HG02870 (cell line): ENCODE measurements at regions not wholly inside any gene's neighbourhood (a gene's known extent, or its start where the extent isn't known, plus 50 kb on each side); places are given as distances from the start of the nearest gene placed in this dataset.
A peak's percentile ranks its signal among the peaks of the same experiment; 100 is the strongest.
"Not testable (repeated sequence)": the region's sequence is repeated elsewhere in the genome, so short reads cannot be mapped to it uniquely, and the experiment has no call there.

Source experiments
- ATAC-seq: cut with Tn5 transposase; IDR thresholded peaks from one replicate; pipeline ENCODE4 v1.9.1; 2021; ENCODE audit warnings: mild to moderate bottlenecking, moderate library complexity; ENCODE audit not compliant: unreplicated experiment

DNA sequence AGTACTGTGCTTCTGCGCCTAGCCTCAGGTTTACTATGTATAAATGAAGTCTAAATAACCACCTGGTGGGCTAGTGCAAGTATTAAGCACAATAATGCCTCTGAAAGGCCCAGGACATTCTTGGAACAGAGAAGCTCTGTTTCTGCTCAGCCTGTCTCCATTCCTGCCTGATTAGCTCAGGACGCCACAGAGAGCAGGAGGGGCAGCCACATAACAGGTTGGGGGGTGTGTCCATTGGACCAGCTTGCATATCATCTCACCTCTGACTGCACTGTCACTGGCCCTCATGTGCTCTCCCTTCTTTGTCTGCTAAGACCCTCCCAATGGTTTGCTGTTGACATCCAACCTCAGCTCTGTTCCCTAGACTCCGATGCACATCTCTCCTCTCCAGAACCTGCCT lies 52.8 kb upstream of the IKZF1 start:
- no peak for ATAC-seq

DNA sequence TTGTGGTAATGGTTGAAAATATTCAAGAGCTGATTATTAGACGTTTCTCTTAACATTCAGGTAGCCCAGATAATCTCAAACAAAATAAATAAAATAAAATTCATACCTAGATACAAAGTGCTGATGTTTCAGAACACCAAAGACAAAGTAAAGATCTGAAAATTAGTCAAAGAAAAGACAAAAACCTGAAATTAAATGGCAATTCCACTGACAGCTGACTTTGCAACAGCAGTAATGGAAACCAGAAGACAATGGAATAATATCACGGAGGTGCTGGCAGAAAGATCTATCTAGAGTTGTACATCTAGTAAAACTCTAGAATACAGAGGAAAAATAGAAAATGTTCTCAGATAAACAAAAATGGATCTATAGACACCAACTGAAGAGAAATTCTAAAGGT lies 58.0 kb upstream of the IKZF1 start:
- ATAC-seq: no peak

DNA sequence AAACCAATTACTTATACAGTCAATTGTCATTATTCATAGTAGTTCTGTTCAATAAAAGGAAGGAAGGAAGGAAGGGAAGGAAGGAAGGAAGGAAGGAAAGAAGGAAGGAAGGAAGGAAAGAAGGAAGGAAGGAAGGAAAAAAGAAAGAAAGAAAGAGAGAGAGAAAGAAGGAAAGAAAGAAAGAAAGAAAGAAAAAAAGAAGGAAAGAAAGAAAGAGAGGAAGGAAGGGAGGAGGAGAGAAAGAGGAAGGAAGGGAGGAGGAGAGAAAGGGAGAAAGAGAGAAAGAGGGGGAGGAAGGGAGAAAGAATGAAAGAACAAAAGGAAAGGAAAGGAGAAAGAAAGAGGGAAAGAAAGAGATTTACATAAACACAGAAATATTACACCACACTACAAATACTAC lies 62.4 kb upstream of the IKZF1 start:
- not testable (repeated sequence) for ATAC-seq

DNA sequence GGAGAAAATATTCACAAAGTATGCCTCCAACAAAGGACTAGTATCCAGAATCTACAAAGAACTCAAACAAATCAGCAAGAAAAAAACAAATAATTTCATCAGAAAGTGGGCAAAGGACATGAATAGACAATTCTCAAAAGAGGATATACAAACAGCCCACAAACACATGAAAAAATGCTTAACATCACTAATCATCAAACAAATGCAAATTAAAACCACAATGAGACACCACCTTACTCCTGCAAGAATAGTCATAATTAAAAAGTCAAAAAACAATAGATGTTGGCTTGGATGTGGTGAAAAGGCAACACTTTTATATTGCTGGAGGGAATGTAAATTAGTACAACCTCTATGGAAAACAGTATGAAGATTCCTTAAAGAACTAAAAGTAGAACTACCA lies 63.8 kb upstream of the IKZF1 start:
- not testable (repeated sequence) for ATAC-seq

DNA sequence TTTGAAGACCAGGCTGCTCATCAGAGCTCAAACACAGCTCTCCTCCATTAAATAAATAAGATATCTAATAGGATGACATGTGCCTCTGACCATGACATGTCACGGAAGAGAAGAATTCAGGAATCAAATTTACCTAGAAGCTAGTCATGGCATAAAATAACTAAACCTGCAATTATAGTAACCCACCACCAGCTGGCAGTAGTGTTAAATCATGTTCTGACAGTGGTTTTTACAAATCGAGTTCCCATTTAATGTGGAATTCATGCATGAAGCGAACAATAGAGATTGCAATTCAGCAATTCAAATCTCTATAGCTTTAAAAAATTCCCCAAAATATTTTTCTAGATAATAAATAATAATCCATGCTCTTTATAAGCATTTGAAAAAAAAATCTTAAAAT lies 74.6 kb upstream of the IKZF1 start:
- no peak for ATAC-seq

DNA sequence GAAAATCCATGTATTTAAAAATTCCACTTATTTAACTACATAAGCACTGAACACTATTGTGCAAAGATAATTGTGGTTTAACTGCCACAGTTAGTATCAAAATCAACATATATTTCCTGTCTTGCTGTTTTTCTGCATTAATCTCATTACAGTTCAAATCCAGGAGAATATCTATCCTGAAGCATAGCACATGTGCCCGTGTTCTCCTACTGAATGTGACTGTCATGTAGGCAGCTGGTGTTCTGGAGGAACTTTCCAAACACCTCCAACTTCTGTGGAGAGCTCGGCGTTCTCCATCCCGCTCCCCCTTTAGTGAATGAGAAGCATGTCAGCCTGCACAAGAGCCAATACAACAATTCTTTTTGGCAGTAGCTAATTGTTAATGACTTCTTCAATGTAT lies 76.4 kb upstream of the IKZF1 start:
- ATAC-seq: no peak

DNA sequence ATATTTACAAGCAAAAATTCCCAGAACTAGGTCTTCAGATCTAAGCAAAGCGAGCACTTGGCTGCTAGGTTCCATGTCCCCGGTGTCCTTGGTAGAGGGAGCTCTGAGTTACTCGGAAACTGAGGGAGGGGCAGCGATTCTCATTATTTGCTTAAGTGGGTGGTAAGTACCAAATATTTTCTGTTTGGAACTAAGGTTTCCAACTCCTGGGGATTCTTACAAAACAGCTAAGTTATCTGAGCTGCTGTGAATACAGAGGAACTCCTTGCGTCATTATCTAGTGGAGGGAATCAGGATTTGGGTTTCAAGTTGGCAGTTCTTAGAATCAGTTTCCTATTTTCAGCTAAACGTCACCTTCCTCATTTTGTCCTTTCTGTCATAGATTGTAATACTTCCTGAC lies 76.8 kb upstream of the IKZF1 start:
- no peak for ATAC-seq

DNA sequence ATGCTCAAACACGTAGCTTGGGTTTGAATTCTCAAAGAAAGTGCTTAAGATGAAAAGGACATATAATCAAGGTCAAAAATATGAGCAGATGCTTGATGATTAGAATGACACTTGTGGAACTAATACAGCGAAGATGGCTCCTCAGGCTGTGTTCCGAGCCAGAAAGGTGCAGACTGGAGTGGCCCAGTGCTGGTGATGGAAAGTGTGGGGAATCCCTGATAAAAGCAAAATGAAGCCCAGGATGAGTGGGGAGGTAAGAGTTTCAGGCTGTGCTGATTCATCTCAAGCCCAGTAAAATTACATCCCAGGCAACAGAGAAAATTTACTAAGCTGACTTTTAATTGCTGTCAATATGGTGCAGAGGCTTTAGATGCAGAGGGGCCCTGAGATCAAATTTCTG lies 77.8 kb upstream of the IKZF1 start:
- peak; percentile 95 for ATAC-seq

DNA sequence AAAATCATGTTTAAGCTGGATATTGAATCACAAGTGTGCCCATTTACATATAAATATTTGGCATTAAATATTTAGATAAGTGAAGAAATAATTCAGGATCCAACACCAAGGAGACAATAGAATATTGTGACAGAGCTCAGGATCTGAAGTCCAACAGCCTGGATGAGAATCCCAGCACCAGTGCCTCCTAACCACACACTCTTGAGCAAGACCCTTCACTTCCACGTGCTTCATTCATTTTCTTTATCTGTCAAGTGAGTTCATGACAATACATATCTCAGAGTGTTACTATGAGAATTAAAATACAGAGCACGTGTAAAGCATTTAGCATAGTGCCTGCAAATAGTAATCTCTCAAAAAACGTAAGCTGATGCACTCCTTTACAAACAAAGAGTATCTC lies 78.4 kb upstream of the IKZF1 start:
- ATAC-seq: no peak

DNA sequence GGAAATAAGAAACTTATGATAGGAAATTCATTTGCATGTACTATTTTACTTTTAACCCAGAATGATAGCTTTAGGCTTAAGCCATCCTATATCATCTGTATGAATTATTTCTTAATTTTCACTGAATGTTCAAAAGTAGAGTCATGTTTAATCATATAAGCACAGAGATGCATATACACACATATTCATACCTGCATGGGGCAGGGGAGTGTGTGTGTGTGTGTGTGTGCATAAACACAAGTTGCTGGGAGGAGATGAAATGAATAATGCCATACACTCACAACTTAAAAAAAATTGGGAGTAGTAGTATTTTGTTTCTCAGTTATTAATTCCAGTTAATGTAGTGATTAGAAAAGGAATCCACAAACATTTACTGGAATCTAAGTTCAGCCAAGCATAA lies 83.1 kb upstream of the IKZF1 start:
- no peak for ATAC-seq

DNA sequence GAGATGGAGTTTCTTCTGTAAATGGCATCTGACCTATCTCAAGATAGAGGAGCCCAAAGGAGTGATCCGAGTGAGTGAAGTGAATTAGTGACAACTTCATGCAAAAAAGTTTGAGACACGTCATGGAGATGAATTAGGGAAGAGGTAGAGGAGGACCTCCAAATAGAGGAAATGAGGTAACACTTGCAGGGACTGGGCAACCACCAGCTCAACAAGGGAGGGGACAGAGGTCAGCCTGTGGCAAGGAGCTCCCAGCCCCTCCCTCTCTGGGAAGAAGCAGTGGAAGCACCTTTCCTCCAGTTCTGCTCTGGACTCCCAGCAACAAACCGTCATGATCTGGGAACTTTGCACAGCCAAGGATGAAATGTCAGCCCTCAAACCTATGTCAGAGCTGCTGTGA lies 83.5 kb upstream of the IKZF1 start:
- no peak for ATAC-seq

DNA sequence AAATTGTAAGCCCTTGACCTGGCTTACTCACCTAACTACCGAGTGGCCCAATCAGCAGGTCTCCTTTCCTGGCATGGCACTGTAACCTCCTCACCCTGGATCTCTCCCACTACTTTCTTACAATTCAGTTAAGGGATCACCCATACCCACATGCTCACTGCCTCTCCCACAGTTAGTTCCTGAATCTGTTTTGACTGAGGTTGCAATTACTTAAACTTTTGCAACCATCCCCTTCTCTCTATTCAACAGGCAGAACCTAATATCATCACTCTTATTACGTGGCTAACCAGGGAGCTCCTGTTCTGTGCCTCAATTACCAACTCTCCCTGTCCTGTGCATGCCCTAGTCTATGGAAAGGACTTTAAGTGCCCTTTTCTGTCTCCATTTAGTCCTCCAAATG lies 84.2 kb upstream of the IKZF1 start:
- ATAC-seq: no peak

DNA sequence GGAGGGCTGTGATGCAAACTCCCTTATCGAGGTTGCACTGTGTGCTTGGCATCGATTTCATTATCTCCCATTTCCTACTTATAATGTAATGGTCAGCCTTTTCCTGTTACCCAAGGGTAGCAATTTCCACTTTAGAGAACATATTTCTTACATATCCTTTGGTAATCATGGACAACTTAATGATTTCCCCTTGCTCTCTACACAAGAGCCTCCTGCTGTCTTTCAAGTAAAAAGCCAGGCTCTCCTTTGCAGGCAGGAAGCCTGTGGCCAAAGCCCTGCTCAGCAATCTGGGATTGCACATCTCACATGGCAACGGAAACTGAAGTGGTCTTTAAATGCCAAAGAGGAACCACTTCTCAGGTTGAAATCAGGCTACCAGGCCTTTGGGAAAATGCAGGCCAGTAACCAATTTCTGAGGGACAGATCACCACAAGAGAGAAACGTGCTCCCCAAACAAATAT lies 86.7 kb upstream of the IKZF1 start:
- no peak for ATAC-seq

DNA sequence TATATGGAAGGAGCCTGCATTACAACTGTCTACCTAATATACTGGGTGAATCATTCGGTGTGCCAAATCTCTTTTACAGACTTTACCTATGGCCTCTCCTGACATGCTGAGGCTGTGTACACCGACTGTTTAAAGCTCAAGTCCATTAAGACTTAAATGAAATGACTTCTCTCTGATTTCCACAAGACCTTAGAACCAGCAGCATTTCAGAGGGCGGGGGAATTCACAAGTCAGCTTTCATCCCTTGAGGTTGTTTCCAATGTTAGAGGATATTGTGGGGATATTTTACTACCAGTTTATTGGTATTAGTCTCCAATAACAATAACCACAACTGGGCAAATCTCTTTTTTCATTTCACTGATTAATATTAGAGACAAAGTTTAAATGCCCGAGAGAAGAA lies 87.1 kb upstream of the IKZF1 start:
- no peak for ATAC-seq

DNA sequence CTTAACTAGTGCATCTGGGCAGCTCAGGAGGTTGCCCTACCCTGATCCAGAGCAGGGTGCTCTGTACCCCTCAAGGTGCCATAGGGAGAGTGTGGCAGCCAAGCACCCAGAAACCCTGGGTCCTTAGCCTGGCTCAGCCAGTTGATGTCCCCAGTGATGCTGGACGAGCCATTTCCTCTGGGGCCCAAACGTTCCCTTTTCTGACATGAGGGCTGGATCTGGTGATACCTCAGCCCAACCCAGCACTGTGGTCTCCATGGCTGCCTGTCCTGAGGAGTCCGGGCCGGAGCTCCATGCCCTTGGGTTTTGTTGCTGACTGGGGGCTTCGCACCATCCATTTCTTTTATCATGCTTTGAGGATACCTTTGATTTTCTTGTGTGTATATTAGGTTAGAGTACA lies 87.9 kb upstream of the IKZF1 start:
- ATAC-seq: no peak

DNA sequence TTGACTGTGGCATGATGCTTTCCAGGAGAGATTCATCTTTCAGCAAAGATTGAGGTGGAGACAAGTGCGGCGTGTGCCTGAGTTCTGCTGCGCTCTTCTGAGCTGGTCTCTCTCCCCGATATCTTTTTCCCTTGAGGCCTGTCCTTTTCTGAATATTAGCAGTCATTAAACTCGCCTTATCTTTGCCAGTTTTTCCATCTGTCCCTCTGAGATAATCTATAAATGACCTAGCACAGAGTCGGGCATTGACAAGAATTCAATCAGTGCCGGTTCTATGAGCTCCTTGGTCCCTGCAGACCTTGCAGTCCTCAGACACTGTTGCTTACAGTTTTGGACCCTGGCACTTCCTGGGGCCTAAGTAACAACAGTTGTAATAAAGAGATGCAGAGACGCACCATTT lies 89.7 kb upstream of the IKZF1 start:
- ATAC-seq: no peak

DNA sequence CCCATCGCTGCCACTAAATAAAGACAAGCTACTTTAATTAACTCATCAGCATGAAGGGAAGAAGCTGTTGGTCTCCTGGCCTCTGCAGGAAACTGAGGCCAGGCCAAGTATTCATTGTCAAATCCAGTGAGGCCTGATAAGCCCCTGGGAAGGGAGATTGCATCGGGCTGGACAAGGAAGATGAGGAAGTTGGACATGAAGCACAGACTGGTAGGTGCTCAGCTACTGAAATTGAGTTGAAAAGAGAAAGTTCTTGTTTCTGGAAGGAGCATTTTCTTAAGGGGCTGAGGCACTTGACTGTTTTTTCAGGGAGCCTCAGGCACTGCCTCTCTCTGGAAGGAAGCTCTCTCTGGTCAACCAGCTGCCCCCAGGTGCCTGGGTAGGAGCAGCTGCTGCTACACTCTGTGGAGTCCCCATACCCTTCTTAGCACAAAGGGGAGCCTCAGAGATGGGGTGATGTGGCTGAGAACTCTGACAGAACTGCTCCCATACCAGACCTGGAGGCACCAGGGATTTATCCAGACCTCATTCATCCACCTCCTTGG lies 90.3 kb upstream of the IKZF1 start:
- no peak for ATAC-seq

DNA sequence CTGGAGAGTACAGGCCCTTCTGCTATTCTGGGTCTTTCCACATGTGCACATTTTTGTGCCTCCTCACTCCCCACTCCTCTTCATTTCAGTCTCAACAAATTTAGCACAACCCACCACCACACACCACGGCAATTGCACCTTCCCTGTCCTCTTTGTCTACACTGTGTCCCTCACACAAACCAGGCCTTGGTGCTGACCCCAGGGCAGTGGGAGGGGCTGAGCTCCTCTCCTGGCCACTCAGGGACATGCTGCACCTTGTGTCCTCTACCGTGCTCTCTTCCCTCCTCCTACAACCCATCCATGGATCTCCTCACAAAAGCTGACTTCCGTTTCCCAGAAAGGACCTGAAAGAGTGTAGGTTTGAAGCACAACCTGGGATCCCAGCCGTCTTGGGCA lies 90.9 kb upstream of the IKZF1 start:
- ATAC-seq: no peak

DNA sequence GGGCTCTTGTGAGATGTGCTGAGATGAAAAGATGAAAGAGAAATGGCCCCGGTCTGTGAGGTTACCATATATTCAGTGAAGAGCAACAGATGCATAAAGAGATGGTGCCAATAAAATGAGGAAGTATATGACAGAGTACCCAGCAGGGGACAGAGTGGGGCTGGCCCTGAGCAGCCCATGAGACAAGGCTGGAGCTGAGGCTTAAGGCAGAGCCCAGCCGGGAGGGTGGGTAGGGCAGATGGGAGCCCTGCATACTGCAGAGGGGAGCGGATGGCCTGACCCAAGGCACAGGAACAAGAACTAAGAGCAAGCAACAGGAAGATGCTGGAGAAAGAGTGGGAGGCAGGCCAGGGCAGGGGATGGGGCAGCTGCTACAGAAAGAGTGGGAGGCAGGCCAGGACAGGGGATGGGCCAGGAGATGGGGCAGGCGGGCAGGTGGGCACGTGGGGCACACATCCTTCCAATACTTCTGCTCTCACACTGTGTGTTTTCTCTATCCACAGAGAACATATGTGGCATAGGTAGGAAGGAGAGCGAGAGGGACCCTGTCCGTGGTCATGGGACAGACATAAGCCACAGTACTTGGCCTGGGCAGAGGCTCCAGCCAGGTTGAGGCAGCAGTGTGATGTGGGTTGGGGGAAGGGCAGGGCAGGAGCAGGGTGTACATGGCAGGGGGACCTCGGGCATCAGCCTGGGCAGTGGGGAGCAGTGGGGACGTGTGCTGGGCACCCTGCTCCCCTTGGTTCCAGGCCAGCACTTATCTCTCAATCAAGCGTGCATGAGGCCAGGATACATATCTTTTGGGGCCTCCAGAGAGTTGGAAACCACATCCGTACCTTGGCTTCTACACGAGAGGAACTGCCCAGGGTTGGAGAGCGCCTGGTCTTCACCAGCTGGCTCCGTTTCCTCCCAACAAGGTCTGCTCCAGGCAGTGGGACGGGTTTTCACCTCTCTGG lies 91.6 kb upstream of the IKZF1 start:
- no peak for ATAC-seq

DNA sequence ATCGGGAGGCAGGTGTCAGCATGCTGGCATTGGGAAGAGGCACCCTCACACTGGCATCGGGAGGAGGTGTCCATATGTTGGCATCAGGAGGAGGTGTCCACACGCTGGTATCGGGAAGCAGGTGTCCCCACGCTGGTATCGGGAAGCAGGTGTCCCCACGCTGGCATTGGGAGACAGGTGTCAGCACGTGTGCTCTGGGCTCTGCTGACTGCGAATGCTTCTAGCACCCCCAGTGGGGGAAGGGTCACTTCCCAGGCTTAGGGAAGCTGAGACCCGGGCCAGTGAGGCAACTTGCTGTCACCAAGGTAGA lies 92.5 kb upstream of the IKZF1 start:
- ATAC-seq: no peak

DNA sequence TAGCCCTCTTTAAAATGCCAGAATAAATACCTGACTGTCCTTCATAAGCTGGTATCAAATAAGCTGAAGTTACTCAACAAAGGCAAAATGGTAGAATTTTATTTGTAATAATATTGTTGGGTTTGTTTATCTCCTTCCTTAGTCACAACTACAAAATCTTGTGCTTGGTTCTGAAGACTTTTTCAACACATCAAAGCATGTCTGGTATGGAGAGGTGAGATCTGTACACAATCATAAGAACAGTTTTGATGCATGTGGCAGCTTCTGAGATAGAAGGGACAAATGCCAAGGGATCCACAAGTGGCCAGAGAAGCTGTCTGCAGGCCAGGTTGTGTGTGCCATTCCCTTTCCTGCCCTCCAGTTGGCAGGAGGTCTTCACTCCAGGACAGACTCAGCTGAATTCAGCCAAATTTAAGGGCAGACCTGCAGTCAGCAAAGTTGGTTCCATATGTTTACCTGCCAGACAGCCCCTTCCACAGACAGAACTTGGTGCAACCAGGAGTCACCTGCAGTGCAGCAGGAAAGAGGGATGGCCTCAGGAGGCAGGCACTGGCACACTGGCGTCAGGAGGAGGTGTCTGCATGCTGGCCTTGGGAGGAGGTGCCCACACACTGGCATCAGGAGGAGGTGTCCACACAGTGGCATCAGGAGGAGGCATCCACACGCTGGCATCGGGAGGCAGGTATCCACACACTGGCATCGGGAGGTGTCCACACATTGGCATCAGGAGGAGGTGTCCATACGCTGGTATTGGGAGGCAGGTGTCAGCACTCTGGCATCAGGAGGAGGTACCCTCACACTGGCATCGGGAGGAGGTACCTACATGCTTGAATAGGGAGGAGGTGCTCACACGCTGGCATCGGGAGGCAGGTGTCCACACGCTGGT lies 93.1 kb upstream of the IKZF1 start:
- ATAC-seq: no peak

DNA sequence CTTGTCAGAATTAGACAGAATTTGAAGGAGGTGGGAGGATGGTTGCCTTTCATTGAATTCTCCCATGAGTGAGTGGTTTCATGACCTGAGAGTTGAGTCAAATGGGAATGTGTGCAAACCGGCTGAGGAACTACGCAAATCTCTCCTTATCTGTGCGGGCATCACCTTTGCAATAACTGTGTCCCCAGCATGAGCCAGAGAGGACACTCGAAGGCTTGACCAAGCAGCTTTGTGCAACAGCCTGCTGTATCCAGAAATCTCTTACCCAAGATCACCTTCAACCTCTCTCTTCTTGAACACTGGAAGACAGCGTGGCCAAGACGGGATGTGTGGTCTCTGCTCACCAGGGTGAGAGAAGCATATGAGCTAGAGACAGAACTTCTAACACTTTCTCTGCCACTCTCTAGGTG lies 93.8 kb upstream of the IKZF1 start:
- ATAC-seq: no peak
